Tibial nerve (tissue), 4 donors: ENCODE measurements at regions not wholly inside any gene's neighbourhood (a gene's known extent, or its start where the extent isn't known, plus 50 kb on each side); places are given as distances from the start of the nearest gene placed in this dataset.

Experiments
- EP300 ChIP-seq, 2 donors: sonication (generic); formaldehyde crosslinking; IDR thresholded peaks; one replicate each; pipeline ENCODE4 v1.6.1; 2017; ENCODE audit warnings: antibody characterized with exemption in 2 of 2, mild to moderate bottlenecking in 1 of 2
- POLR2A ChIP-seq, 2 donors: fragments of 450-650 bp; IDR thresholded peaks; one replicate each; pipeline ENCODE4 v1.6.1; 2017; ENCODE audit warnings: antibody characterized with exemption in 2 of 2, mild to moderate bottlenecking in 2 of 2, moderate library complexity in 2 of 2
- TF ChIP-seq, protein P1 (sequence below), 5 experiments: fragments of 200-600 bp in 3 of 5; fragments of 450-650 bp in 2 of 5; sonication (generic) in 3 of 5; IDR thresholded peaks; one replicate each; pipeline ENCODE4 v1.5.1; 2016 to 2019; ENCODE audit warnings: antibody characterized with exemption in 5 of 5, mild to moderate bottlenecking in 3 of 5, moderate library complexity in 2 of 5

DNA sequence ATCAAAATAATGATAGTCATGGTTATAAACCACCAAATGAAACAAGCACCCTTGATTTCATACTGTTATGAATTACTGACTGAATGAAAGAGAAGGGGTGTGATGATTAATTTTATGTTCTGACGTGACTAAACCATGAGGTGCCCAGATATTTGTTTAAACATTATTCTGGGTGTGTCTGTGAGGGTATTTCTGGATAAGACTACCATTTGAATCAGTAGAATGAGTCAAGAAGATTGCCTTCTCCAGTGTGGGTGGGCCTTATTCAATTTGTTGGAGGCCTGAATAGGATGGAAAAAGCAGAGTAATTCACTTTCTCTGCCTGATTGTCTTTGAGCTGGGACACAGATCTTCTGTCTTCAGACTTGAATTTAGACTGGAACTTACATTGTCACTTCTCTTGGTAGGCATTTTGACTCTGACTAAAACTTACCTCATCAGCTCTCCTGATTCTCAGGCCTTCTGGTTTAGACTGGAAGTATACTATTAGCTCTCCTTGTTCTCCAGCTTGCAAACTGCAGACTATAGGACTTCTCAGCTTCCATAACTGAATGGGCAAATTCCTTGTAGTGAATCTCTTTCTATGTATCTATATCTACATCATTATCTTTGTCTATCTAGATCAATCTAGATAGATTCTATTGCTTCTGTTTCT lies 321.9 kb upstream of the TARS1 start:
- TF ChIP-seq, protein P1, sequence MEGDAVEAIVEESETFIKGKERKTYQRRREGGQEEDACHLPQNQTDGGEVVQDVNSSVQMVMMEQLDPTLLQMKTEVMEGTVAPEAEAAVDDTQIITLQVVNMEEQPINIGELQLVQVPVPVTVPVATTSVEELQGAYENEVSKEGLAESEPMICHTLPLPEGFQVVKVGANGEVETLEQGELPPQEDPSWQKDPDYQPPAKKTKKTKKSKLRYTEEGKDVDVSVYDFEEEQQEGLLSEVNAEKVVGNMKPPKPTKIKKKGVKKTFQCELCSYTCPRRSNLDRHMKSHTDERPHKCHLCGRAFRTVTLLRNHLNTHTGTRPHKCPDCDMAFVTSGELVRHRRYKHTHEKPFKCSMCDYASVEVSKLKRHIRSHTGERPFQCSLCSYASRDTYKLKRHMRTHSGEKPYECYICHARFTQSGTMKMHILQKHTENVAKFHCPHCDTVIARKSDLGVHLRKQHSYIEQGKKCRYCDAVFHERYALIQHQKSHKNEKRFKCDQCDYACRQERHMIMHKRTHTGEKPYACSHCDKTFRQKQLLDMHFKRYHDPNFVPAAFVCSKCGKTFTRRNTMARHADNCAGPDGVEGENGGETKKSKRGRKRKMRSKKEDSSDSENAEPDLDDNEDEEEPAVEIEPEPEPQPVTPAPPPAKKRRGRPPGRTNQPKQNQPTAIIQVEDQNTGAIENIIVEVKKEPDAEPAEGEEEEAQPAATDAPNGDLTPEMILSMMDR (IDR thresholded peaks at IDR 0.05), result no peak
- no peak for TF ChIP-seq POLR2A (IDR thresholded peaks at IDR 0.05)
- TF ChIP-seq EP300 (IDR thresholded peaks at IDR 0.05), result no peak
